DND-41 (cell line): ENCODE measurements at regions not wholly inside any gene's neighbourhood (a gene's known extent, or its start where the extent isn't known, plus 50 kb on each side); places are given as distances from the start of the nearest gene placed in this dataset.

Source experiments
- ATAC-seq: fragments of 200-7000 bp; cut with Tn5 transposase; 3 replicates; pipeline ENCODE4 v1.9.1; 2021; ENCODE audit warnings: low read depth; ENCODE audit not compliant: insufficient read depth
- DNase-seq: peaks from one replicate; pipeline ENCODE4 v3.0.0-alpha.2; 2020
- H2AFZ ChIP-seq: 2 replicates; pipeline ENCODE4 v1.6.0; 2012; ENCODE audit warnings: low read depth, low read length
- H3K27ac ChIP-seq: 2 replicates; pipeline ENCODE4 v1.5.1; 2012; ENCODE audit warnings: low read length, inconsistent platforms
- H3K27me3 ChIP-seq: fragments of 200-600 bp; sonication (generic); 2 replicates; pipeline ENCODE4 v1.6.0; 2012; ENCODE audit warnings: low read length, mild to moderate bottlenecking, inconsistent platforms; ENCODE audit not compliant: insufficient read depth, poor library complexity
- H3K36me3 ChIP-seq: 2 replicates; pipeline ENCODE4 v1.5.1; 2012; ENCODE audit warnings: low read length, inconsistent platforms; ENCODE audit not compliant: insufficient read depth
- H3K4me1 ChIP-seq: 2 replicates; pipeline ENCODE4 v1.5.1; 2012; ENCODE audit warnings: mild to moderate bottlenecking, low read length; ENCODE audit not compliant: insufficient read depth
- H3K4me2 ChIP-seq: 2 replicates; pipeline ENCODE4 v1.6.0; 2012; ENCODE audit warnings: mild to moderate bottlenecking, moderate library complexity, low read length, inconsistent platforms; ENCODE audit not compliant: insufficient read depth
- H3K4me3 ChIP-seq, 2 experiments: fragments of 200-600 bp in 1 of 2; shearing (Covaris generic) in 1 of 2; 2 replicates each; pipeline ENCODE4 v1.5.1; 2012 to 2016; ENCODE audit warnings: inconsistent platforms in 2 of 2, low read length in 2 of 2, mild to moderate bottlenecking in 2 of 2, low read depth in 1 of 2, moderate library complexity in 1 of 2
- H3K79me2 ChIP-seq: 2 replicates; pipeline ENCODE4 v1.6.0; 2012; ENCODE audit warnings: low read length, inconsistent platforms; ENCODE audit not compliant: insufficient read depth
- H3K9ac ChIP-seq: 2 replicates; pipeline ENCODE4 v1.6.0; 2012; ENCODE audit warnings: low read depth, mild to moderate bottlenecking, inconsistent platforms, low read length, moderate library complexity
- H3K9me3 ChIP-seq: 2 replicates; pipeline ENCODE4 v1.5.1; 2012; ENCODE audit warnings: low read length, moderate library complexity, mild to moderate bottlenecking, inconsistent platforms; ENCODE audit not compliant: insufficient read depth, severe bottlenecking
- H4K20me1 ChIP-seq: 2 replicates; pipeline ENCODE4 v1.6.0; 2012; ENCODE audit warnings: low read length; ENCODE audit not compliant: insufficient read depth
- CTCF ChIP-seq: IDR thresholded peaks from 2 replicates; pipeline ENCODE4 v1.5.1; 2012; ENCODE audit warnings: borderline replicate concordance, low read length, moderate library complexity, mild to moderate bottlenecking; ENCODE audit not compliant: poor library complexity, severe bottlenecking; ENCODE audit errors: extremely low read depth
- EZH2 ChIP-seq: IDR thresholded peaks from 3 replicates; pipeline ENCODE4 v1.6.1; 2012; ENCODE audit warnings: borderline replicate concordance, low read depth, mild to moderate bottlenecking, moderate library complexity, low read length, inconsistent platforms; ENCODE audit not compliant: severe bottlenecking

DNA sequence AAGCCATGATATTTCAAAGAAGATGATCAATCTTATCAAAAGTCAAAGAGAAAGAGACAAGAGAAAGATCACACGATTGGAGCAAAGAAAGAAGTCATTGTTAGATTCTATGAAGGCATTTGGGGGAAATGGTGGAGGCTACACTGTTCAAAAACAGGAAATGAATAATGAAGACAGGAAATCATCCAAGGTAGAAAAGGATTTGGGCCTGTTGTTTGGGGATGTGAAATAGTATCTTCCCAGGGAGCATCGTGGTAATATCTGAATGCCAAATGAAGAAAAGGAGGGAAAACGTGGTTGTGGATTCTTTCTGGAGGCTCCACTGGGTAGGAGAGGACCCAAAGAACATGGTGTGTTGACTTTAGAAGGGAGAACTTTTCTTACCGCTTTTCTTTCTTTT lies 482.4 kb downstream of the NLGN4X start:
- H4K20me1 ChIP-seq, result no peaks in the 10 kb centered on the region

GRCh38 chrX:5733501-5733900 lies 495.2 kb downstream of the NLGN4X start:
- H3K4me2 ChIP-seq, result no peak overlapping the region
- no peaks in the 10 kb centered on the region for H3K27me3 ChIP-seq
- no peak for DNase-seq
- H3K36me3 ChIP-seq, result no peaks in the 10 kb centered on the region
- H3K9me3 ChIP-seq, result no peaks in the 10 kb centered on the region
- TF ChIP-seq CTCF, result no peak
- no peak for TF ChIP-seq EZH2
- H3K4me3 ChIP-seq, result no peak overlapping the region
- ATAC-seq, result no peak
- no peak overlapping the region for H3K9ac ChIP-seq
- H3K79me2 ChIP-seq, result no peaks in the 10 kb centered on the region
- H3K4me1 ChIP-seq, result no peaks in the 10 kb centered on the region
- H3K27ac ChIP-seq, result no peak overlapping the region
- no peaks in the 10 kb centered on the region for H4K20me1 ChIP-seq
- no peak overlapping the region for H2AFZ ChIP-seq

More for the DNA sequence above, 482.4 kb downstream of the NLGN4X start:
- TF ChIP-seq CTCF (no peak), EZH2 (no peak)
- no peaks in the 10 kb centered on the region for H3K4me1 ChIP-seq
- no peak overlapping the region for H3K27ac ChIP-seq
- H3K27me3 ChIP-seq, result no peaks in the 10 kb centered on the region
- no peaks in the 10 kb centered on the region for H3K9me3 ChIP-seq
- no peak overlapping the region for H3K4me2 ChIP-seq
- ATAC-seq (no peak), DNase-seq (no peak)
- no peak overlapping the region for H3K4me3 ChIP-seq
- H3K79me2 ChIP-seq, result no peaks in the 10 kb centered on the region
- no peak overlapping the region for H2AFZ ChIP-seq
- H3K9ac ChIP-seq, result no peak overlapping the region
- H3K36me3 ChIP-seq, result no peaks in the 10 kb centered on the region

DNA sequence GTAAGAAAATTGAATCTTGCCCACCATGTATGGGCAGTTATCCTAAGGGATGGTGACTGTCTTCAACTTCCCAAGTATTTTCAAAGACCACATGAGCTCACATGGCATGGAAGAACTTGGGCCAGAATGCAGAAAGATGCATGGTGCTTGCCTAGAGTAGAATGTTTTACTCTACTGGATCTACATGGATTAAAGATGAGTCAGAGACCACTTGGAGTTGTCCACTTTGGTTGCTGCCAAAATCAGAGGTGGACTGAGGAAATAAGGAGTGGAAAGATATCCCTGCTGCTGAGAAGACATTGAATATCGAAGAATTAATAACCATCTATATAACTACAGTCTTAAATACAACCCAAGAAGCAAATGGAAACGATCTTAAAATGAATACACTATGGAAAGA lies 498.1 kb downstream of the NLGN4X start:
- TF ChIP-seq CTCF (no peak), EZH2 (no peak)
- Histone ChIP-seq H3K36me3 (no peaks in the 10 kb centered on the region), H3K27me3 (no peaks in the 10 kb centered on the region), H3K79me2 (no peaks in the 10 kb centered on the region), H3K9me3 (no peaks in the 10 kb centered on the region), H2AFZ (no peak overlapping the region), H3K4me2 (no peak overlapping the region), H3K4me1 (no peaks in the 10 kb centered on the region), H3K9ac (no peak overlapping the region), H3K27ac (no peak overlapping the region), H3K4me3 (no peak overlapping the region), H4K20me1 (no peaks in the 10 kb centered on the region)
- no peak for DNase-seq
- no peak for ATAC-seq

DNA sequence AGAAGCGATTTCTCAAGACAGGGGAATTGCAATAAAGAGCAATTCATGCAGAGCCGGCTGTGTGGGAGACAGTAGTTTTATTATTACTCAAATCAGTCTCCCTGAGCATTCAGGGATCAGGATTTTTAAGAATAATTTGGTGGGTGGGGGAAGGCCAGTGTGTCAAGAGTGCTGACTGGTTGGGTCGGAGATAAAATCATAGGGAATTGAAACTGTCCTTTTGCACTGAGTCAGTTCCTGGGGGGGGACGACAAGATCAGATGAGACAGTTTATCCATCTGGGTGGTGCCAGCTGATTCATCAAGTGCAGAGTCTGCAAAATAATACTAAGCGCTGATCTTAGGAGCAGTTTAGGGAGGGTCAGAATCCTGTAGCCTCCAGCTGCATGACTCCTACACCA lies 502.4 kb downstream of the NLGN4X start:
- no peaks in the 10 kb centered on the region for H4K20me1 ChIP-seq
- TF ChIP-seq CTCF, result no peak
- no peak for TF ChIP-seq EZH2
- no peak for DNase-seq
- H3K9me3 ChIP-seq, result no peaks in the 10 kb centered on the region
- H3K9ac ChIP-seq, result no peak overlapping the region
- no peaks in the 10 kb centered on the region for H3K36me3 ChIP-seq
- no peaks in the 10 kb centered on the region for H3K27me3 ChIP-seq
- H3K79me2 ChIP-seq, result no peaks in the 10 kb centered on the region
- no peak for ATAC-seq
- H3K4me1 ChIP-seq, result no peaks in the 10 kb centered on the region
- H2AFZ ChIP-seq, result no peak overlapping the region
- no peak overlapping the region for H3K4me3 ChIP-seq
- H3K4me2 ChIP-seq, result no peak overlapping the region
- no peak overlapping the region for H3K27ac ChIP-seq
